NCI-H774 (cell line): ENCODE measurements at regions not wholly inside any gene's neighbourhood (a gene's known extent, or its start where the extent isn't known, plus 50 kb on each side); places are given as distances from the start of the nearest gene placed in this dataset.

ENCODE experiments used
- DNase-seq: peaks from one replicate; lab custom pipeline; 2025; lab: John Stamatoyannopoulos, UW

- no peak for DNase-seq
These were observed 447.3 kb downstream of the GRIA2 start for GRCh38 chr4:157667836-157668235.

GRCh38 chr4:157664726-157665125 is 444.2 kb downstream of the GRIA2 start:
- DNase-seq = no peak

- no peak for DNase-seq
These were observed 434.7 kb downstream of the GRIA2 start for GRCh38 chr4:157655096-157655809.

- DNase-seq = no peak
These were observed 422.7 kb downstream of the GRIA2 start for GRCh38 chr4:157643257-157643656.

GRCh38 chr4:157634057-157634456 is 413.5 kb downstream of the GRIA2 start:
- DNase-seq = no peak

- DNase-seq = no peak
These were observed 396.4 kb downstream of the GRIA2 start for GRCh38 chr4:157616741-157617472.

GRCh38 chr4:157607996-157608395 is 387.5 kb downstream of the GRIA2 start:
- DNase-seq = no peak

GRCh38 chr4:157600583-157600982 is 380.1 kb downstream of the GRIA2 start:
- DNase-seq = no peak

- DNase-seq = no peak
These were observed 370.7 kb downstream of the GRIA2 start for GRCh38 chr4:157591245-157591644.

- no peak for DNase-seq
These were observed 370.2 kb downstream of the GRIA2 start for GRCh38 chr4:157590679-157591078.

GRCh38 chr4:157587681-157588423 is 367.3 kb downstream of the GRIA2 start:
- DNase-seq = no peak

- DNase-seq = no peak
These were observed 361.6 kb downstream of the GRIA2 start for GRCh38 chr4:157582141-157582540.

- no peak for DNase-seq
These were observed 356.2 kb downstream of the GRIA2 start for GRCh38 chr4:157576671-157577217.

- DNase-seq = no peak
These were observed 354.8 kb downstream of the GRIA2 start for GRCh38 chr4:157575339-157575738.

GRCh38 chr4:157574606-157575005 is 354.1 kb downstream of the GRIA2 start:
- DNase-seq = no peak

- DNase-seq = no peak
These were observed 352.4 kb downstream of the GRIA2 start for GRCh38 chr4:157572951-157573350.

- no peak for DNase-seq
These were observed 351.8 kb downstream of the GRIA2 start for GRCh38 chr4:157572284-157572683.

- no peak for DNase-seq
These were observed 344.2 kb downstream of the GRIA2 start for GRCh38 chr4:157564771-157565170.

- DNase-seq = no peak
These were observed 343.7 kb downstream of the GRIA2 start for GRCh38 chr4:157564218-157564617.

- no peak for DNase-seq
These were observed 337.5 kb downstream of the GRIA2 start for GRCh38 chr4:157558016-157558415.

- no peak for DNase-seq
These were observed 329.5 kb downstream of the GRIA2 start for GRCh38 chr4:157550028-157550427.

GRCh38 chr4:157527954-157528353 is 307.4 kb downstream of the GRIA2 start:
- no peak for DNase-seq

- DNase-seq = no peak
These were observed 301.4 kb downstream of the GRIA2 start for GRCh38 chr4:157521906-157522305.
